HG03354 (cell line): ENCODE measurements at regions not wholly inside any gene's neighbourhood (a gene's known extent, or its start where the extent isn't known, plus 50 kb on each side); places are given as distances from the start of the nearest gene placed in this dataset.
"Not testable (repeated sequence)": the region's sequence is repeated elsewhere in the genome, so short reads cannot be mapped to it uniquely, and the experiment has no call there.

Experiments used
- ATAC-seq: cut with Tn5 transposase; IDR thresholded peaks from one replicate; pipeline ENCODE4 v1.9.1; 2021; ENCODE audit warnings: mild to moderate bottlenecking; ENCODE audit not compliant: unreplicated experiment, poor library complexity, severe bottlenecking

GRCh38 chr1:842799-843198 lies 80.9 kb upstream of the SAMD11 start:
- ATAC-seq = not testable (repeated sequence)

- ATAC-seq = not testable (repeated sequence)
Measured at GRCh38 chr1:843946-844345, 79.8 kb upstream of the SAMD11 start.

- ATAC-seq = no peak
Measured at GRCh38 chr1:844472-845026, 79.2 kb upstream of the SAMD11 start.

- not testable (repeated sequence) for ATAC-seq
Measured at GRCh38 chr1:845641-846040, 78.1 kb upstream of the SAMD11 start.

- ATAC-seq = not testable (repeated sequence)
Measured at GRCh38 chr1:849873-850272, 73.8 kb upstream of the SAMD11 start.

GRCh38 chr1:850318-850717 lies 73.4 kb upstream of the SAMD11 start:
- ATAC-seq = not testable (repeated sequence)

- ATAC-seq = not testable (repeated sequence)
Measured at GRCh38 chr1:851398-851797, 72.3 kb upstream of the SAMD11 start.

- ATAC-seq = not testable (repeated sequence)
Measured at GRCh38 chr1:851841-852240, 71.9 kb upstream of the SAMD11 start.

- not testable (repeated sequence) for ATAC-seq
Measured at GRCh38 chr1:855202-855981, 68.3 kb upstream of the SAMD11 start.

GRCh38 chr1:856541-857057 lies 67.1 kb upstream of the SAMD11 start:
- not testable (repeated sequence) for ATAC-seq

- ATAC-seq = not testable (repeated sequence)
Measured at GRCh38 chr1:857926-858648, 65.6 kb upstream of the SAMD11 start.

- not testable (repeated sequence) for ATAC-seq
Measured at GRCh38 chr1:858649-859041, 65.1 kb upstream of the SAMD11 start.

GRCh38 chr1:860941-861340 lies 62.8 kb upstream of the SAMD11 start:
- not testable (repeated sequence) for ATAC-seq

- no peak for ATAC-seq
Measured at GRCh38 chr1:861714-862113, 62.0 kb upstream of the SAMD11 start.

- not testable (repeated sequence) for ATAC-seq
Measured at GRCh38 chr1:862601-863000, 61.1 kb upstream of the SAMD11 start.

GRCh38 chr1:865633-866032 lies 58.1 kb upstream of the SAMD11 start:
- ATAC-seq = peak; percentile 76

- peak; percentile 14 for ATAC-seq
Measured at GRCh38 chr1:866095-866494, 57.6 kb upstream of the SAMD11 start.

- ATAC-seq = not testable (repeated sequence)
Measured at GRCh38 chr1:866631-867299, 57.0 kb upstream of the SAMD11 start.

GRCh38 chr1:867550-867949 lies 56.2 kb upstream of the SAMD11 start:
- ATAC-seq = not testable (repeated sequence)
